Activated B cell treated with CpG ODN at 0.5 μM for 24 hours (primary cell): ENCODE measurements at regions not wholly inside any gene's neighbourhood (a gene's known extent, or its start where the extent isn't known, plus 50 kb on each side); places are given as distances from the start of the nearest gene placed in this dataset.

ENCODE experiments used
- ATAC-seq: fragments of 200-7000 bp; cut with Tn5 transposase; one replicate; pipeline ENCODE4 v1.10.0; 2021; ENCODE audit warnings: low read depth, mild to moderate bottlenecking, moderate library complexity
- CTCF ChIA-PET: fragments of 350-600 bp; sonication (Branson Sonifier 250); formaldehyde crosslinking; loops from one replicate; lab custom pipeline; 2021; ENCODE audit warnings: antibody characterized with exemption; lab: Charles Lee
- POLR2A ChIA-PET: fragments of 350-600 bp; sonication (Branson Sonifier 250); formaldehyde crosslinking; loops from one replicate; lab custom pipeline; 2021; ENCODE audit warnings: antibody characterized with exemption; lab: Charles Lee
- DNase-seq: peaks from one replicate; pipeline ENCODE4 v3.0.0; 2022
- H3K27ac Mint-ChIP-seq: one replicate; pipeline ENCODE4 v1.8.0; 2020; ENCODE audit warnings: mixed read lengths
- H3K27me3 Mint-ChIP-seq: one replicate; pipeline ENCODE4 v1.8.0; 2021; ENCODE audit warnings: mixed read lengths
- H3K36me3 Mint-ChIP-seq: one replicate; pipeline ENCODE4 v1.8.0; 2021; ENCODE audit warnings: low read depth, mixed read lengths
- H3K4me1 Mint-ChIP-seq: one replicate; pipeline ENCODE4 v1.8.0; 2021; ENCODE audit warnings: mixed read lengths
- H3K4me3 Mint-ChIP-seq: one replicate; pipeline ENCODE4 v1.8.0; 2020; ENCODE audit warnings: mild to moderate bottlenecking, mixed read lengths
- H3K9me3 Mint-ChIP-seq: one replicate; pipeline ENCODE4 v1.8.0; 2020; ENCODE audit warnings: mixed read lengths
- CTCF ChIP-seq: fragments of 200-600 bp; IDR thresholded peaks from one replicate; pipeline ENCODE4 v1.8.0; 2022; ENCODE audit warnings: antibody characterized with exemption, mild to moderate bottlenecking
- intact Hi-C: fragments of 100-400 bp; cut with micrococcal nuclease; formaldehyde crosslinking; loops from one replicate; pipeline ENCODE4 v1.15.1; 2024

DNA sequence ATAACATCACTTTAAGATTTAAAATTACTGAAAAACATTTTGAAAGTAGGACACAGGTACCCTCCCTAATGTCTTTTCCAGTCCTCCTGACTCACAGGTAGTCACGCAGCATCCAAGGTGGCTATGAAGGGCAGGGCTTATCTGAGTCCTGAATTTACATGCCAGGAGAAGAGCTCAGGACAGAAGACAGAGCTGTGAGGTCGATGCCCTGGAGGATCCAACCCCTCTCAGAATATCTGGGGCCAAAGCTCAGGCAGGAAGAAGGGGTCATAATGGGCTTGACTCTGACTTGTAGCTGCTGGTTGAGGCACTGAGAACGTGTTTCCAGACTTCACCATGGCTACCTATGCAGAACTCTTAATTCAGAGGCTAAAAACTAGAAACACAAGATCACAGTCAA is 177.5 kb downstream of the AASDH start:
- no peak for ATAC-seq
- intact Hi-C loops: no loop called here
- POLR2A ChIA-PET: no interaction called here
- peaks cover 10% of the 10 kb centered on the region for H3K9me3 Mint-ChIP-seq
- no peaks in the 10 kb centered on the region for H3K4me1 Mint-ChIP-seq
- DNase-seq: no peak
- H3K27ac Mint-ChIP-seq: no peak overlapping the region
- H3K36me3 Mint-ChIP-seq: no peaks in the 10 kb centered on the region
- H3K4me3 Mint-ChIP-seq: no peak overlapping the region
- CTCF ChIA-PET: no interaction called here
- no peak for TF ChIP-seq CTCF
- no peaks in the 10 kb centered on the region for H3K27me3 Mint-ChIP-seq

DNA sequence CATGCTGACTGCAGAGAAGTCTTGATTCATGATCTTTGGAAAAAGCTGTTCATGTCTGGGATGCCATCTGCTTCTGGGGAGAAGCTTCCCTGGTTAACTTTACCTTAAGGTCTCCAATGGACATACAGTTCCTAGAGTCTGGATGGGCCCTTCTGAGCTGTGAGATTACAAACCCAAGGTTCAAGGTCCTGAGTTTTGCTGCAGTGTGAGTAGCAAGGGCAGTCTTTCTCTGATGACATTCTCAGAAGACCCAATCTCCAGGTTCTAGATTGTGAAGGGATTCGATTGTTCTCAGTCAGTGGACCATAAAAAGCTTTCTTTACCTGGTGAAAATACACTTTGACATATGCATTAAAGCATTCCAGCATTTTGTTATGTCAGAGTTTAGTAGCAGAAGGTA is 179.2 kb downstream of the AASDH start:
- intact Hi-C loops: no loop called here
- TF ChIP-seq CTCF: no peak

DNA sequence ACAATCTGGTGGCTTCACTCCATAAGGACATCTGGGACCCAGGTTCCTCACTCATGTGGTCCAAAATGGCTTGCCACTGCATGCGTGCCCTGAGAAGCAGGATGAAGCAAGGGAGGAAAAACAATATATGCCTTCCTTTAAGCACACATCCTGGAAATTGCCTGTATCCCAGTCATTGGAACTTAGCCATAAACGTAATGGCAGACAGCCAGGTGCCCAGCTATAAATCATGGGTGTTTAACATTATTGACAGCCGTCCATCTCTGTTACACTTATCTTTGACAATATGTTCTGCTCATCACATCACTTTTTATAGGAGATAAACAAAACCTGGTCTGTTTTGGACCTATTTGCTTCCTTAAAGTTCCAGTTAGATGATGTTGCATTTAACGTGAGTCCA is 181.0 kb downstream of the AASDH start:
- ATAC-seq (no peak), DNase-seq (no peak)
- intact Hi-C loops: no loop called here
- TF ChIP-seq CTCF: no peak
- no peaks in the 10 kb centered on the region for H3K27me3 Mint-ChIP-seq
- H3K4me3 Mint-ChIP-seq: no peak overlapping the region
- no peaks in the 10 kb centered on the region for H3K36me3 Mint-ChIP-seq
- CTCF ChIA-PET: no interaction called here
- peaks cover under 1% of the 10 kb centered on the region for H3K9me3 Mint-ChIP-seq
- POLR2A ChIA-PET: no interaction called here
- no peaks in the 10 kb centered on the region for H3K4me1 Mint-ChIP-seq
- H3K27ac Mint-ChIP-seq: no peak overlapping the region

More for the DNA sequence above, 179.2 kb downstream of the AASDH start:
- H3K27ac Mint-ChIP-seq: no peak overlapping the region
- no peaks in the 10 kb centered on the region for H3K4me1 Mint-ChIP-seq
- peaks cover 10% of the 10 kb centered on the region for H3K9me3 Mint-ChIP-seq
- no peaks in the 10 kb centered on the region for H3K27me3 Mint-ChIP-seq
- H3K4me3 Mint-ChIP-seq: no peak overlapping the region
- DNase-seq: no peak
- ChIA-PET POLR2A (no interaction called here), CTCF (no interaction called here)
- H3K36me3 Mint-ChIP-seq: no peaks in the 10 kb centered on the region
- ATAC-seq: no peak

DNA sequence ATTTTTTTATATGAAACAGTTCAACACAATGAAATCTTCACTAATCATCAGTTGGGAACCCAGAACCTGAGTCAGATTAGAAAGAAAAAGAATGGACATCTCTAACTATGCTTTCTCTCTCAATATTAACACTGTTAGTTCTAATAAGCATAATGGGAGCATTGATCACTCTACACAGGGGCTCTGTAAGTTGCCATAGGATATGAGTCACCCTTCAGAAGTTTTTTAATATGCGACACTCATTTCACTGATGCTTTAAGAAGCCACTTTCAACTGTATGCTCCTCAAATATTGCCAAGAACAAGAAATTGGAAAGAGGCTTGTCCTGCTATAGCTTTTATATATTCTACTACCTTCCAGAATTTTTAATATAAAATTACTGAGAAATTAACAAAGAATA is 187.0 kb downstream of the AASDH start:
- ATAC-seq: no peak
- DNase-seq: no peak
- H3K27ac Mint-ChIP-seq: no peak overlapping the region
- H3K9me3 Mint-ChIP-seq: no peaks in the 10 kb centered on the region
- H3K27me3 Mint-ChIP-seq: no peaks in the 10 kb centered on the region
- H3K4me3 Mint-ChIP-seq: no peak overlapping the region
- no peak for TF ChIP-seq CTCF
- no peaks in the 10 kb centered on the region for H3K36me3 Mint-ChIP-seq
- peaks cover 3% of the 10 kb centered on the region for H3K4me1 Mint-ChIP-seq
- ChIA-PET POLR2A (no interaction called here), CTCF (no interaction called here)
- intact Hi-C loops: no loop called here

DNA sequence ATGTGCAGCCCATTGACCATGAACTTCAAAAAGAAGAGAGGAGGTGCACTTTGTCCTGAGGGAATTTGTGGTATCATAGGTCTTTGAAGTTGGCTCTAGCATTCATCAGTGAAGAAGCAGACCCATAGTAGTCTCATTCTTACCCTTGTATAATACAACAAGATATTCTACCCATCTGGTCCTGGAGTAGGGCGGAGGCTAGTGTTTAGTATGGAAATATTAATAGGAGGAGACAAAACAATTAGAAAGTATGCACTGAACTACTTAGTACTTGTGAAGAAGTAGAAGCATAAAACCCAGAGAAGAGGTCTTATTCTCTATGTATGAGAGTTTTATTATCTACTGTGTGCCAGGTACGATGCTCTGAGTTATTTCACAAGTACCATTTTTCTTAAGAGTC is 189.0 kb downstream of the AASDH start:
- intact Hi-C loops: no loop called here
- H3K9me3 Mint-ChIP-seq: no peaks in the 10 kb centered on the region
- no peaks in the 10 kb centered on the region for H3K36me3 Mint-ChIP-seq
- no peak for ATAC-seq
- H3K27me3 Mint-ChIP-seq: no peaks in the 10 kb centered on the region
- H3K4me3 Mint-ChIP-seq: no peak overlapping the region
- peaks cover 3% of the 10 kb centered on the region for H3K4me1 Mint-ChIP-seq
- ChIA-PET POLR2A (no interaction called here), CTCF (no interaction called here)
- no peak for DNase-seq
- no peak overlapping the region for H3K27ac Mint-ChIP-seq
- no peak for TF ChIP-seq CTCF
